ENCODE measurements at regions not wholly inside any gene's neighbourhood (a gene's known extent, or its start where the extent isn't known, plus 50 kb on each side); places are given as distances from the start of the nearest gene placed in this dataset.

DNA sequence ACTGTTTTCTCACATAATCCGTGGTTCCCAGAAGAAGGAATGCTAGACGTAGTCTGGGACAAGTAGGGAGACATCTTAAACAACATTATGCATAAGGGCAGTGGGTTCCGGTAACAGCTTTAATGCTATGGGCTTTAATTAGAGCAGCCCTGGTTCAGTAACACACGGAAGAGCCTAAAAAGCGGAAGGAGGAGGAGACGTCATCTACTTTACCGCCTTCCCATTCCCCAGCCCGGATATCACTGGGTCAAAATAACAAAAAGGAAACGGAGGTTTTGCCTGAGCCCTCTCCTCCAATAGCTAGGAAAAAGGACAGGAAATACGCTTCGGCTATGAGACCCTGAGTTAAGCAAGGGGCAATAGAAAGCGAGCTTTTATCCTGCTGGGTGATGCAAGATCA, 124.8 kb upstream of the KDM5D start:
- no peak for TF ChIP-seq POLR2A (IDR thresholded peaks at IDR 0.05)
- TF ChIP-seq, protein P1, sequence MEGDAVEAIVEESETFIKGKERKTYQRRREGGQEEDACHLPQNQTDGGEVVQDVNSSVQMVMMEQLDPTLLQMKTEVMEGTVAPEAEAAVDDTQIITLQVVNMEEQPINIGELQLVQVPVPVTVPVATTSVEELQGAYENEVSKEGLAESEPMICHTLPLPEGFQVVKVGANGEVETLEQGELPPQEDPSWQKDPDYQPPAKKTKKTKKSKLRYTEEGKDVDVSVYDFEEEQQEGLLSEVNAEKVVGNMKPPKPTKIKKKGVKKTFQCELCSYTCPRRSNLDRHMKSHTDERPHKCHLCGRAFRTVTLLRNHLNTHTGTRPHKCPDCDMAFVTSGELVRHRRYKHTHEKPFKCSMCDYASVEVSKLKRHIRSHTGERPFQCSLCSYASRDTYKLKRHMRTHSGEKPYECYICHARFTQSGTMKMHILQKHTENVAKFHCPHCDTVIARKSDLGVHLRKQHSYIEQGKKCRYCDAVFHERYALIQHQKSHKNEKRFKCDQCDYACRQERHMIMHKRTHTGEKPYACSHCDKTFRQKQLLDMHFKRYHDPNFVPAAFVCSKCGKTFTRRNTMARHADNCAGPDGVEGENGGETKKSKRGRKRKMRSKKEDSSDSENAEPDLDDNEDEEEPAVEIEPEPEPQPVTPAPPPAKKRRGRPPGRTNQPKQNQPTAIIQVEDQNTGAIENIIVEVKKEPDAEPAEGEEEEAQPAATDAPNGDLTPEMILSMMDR (IDR thresholded peaks at IDR 0.05): no peak

Data from tibial nerve (tissue), 3 donors.